ENCODE measurements at regions not wholly inside any gene's neighbourhood (a gene's known extent, or its start where the extent isn't known, plus 50 kb on each side); places are given as distances from the start of the nearest gene placed in this dataset.

- no peak for TF ChIP-seq CTCF (IDR thresholded peaks at IDR 0.05; ENCODE audit: unreplicated experiment)
- H3K4me3 Mint-ChIP-seq = no peak overlapping the region
- H3K4me1 Mint-ChIP-seq = peaks cover 11% of the 10 kb centered on the region
- no peak overlapping the region for H3K27ac Mint-ChIP-seq
- H3K27me3 Mint-ChIP-seq (ENCODE audit: low read depth) = no peaks in the 10 kb centered on the region
- no peak for DNase-seq (ENCODE audit: low spot score in 2 of 2, unreplicated experiment in 2 of 2)
- peaks cover 26% of the 10 kb centered on the region for H3K9me3 Mint-ChIP-seq
- H3K36me3 Mint-ChIP-seq = no peaks in the 10 kb centered on the region
Measured at GRCh38 chr7:7108931-7109330, 73.4 kb upstream of the C1GALT1 start.

GRCh38 chr7:7109934-7110333, 72.4 kb upstream of the C1GALT1 start:
- no peaks in the 10 kb centered on the region for H3K36me3 Mint-ChIP-seq
- no peak for TF ChIP-seq CTCF (IDR thresholded peaks at IDR 0.05; ENCODE audit: unreplicated experiment)
- H3K27me3 Mint-ChIP-seq (ENCODE audit: low read depth) = no peaks in the 10 kb centered on the region
- H3K4me3 Mint-ChIP-seq = no peak overlapping the region
- peaks cover 1% of the 10 kb centered on the region for H3K4me1 Mint-ChIP-seq
- no peak for DNase-seq (ENCODE audit: low spot score in 2 of 2, unreplicated experiment in 2 of 2)
- H3K9me3 Mint-ChIP-seq = peaks cover 26% of the 10 kb centered on the region
- H3K27ac Mint-ChIP-seq = no peak overlapping the region

DNA sequence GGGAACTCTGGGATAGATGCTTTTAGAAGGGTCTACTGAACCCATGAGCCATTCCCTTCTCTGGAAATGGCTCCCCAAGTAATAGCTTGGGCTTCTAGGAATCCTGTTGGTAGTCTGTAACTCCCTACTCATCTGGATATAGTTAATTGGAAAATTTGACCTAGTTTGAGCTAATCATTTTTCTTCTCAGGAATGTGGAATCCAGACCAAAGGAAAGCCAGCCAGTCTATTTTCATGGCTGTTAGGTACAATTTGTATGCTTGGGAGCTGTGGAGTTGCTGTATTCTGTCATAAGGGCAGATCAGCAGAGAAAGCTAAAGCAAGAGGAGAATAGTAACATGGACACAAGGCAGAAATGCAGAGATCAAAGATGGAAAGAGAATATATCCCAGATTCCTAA, 71.6 kb upstream of the C1GALT1 start:
- H3K4me1 Mint-ChIP-seq = no peaks in the 10 kb centered on the region
- H3K27me3 Mint-ChIP-seq (ENCODE audit: low read depth) = no peaks in the 10 kb centered on the region
- H3K4me3 Mint-ChIP-seq = no peak overlapping the region
- no peak overlapping the region for H3K27ac Mint-ChIP-seq
- TF ChIP-seq CTCF (IDR thresholded peaks at IDR 0.05; ENCODE audit: unreplicated experiment) = no peak
- DNase-seq (ENCODE audit: low spot score in 2 of 2, unreplicated experiment in 2 of 2) = no peak
- peaks cover 26% of the 10 kb centered on the region for H3K9me3 Mint-ChIP-seq
- H3K36me3 Mint-ChIP-seq = no peaks in the 10 kb centered on the region

- peaks cover 24% of the 10 kb centered on the region for H3K9me3 Mint-ChIP-seq
- H3K4me1 Mint-ChIP-seq = no peaks in the 10 kb centered on the region
- no peak overlapping the region for H3K27ac Mint-ChIP-seq
- no peak for DNase-seq (ENCODE audit: low spot score in 2 of 2, unreplicated experiment in 2 of 2)
- H3K36me3 Mint-ChIP-seq = no peaks in the 10 kb centered on the region
- no peak for TF ChIP-seq CTCF (IDR thresholded peaks at IDR 0.05; ENCODE audit: unreplicated experiment)
- H3K4me3 Mint-ChIP-seq = no peak overlapping the region
- H3K27me3 Mint-ChIP-seq (ENCODE audit: low read depth) = no peaks in the 10 kb centered on the region
Measured at GRCh38 chr7:7112868-7113267, 69.5 kb upstream of the C1GALT1 start.

DNA sequence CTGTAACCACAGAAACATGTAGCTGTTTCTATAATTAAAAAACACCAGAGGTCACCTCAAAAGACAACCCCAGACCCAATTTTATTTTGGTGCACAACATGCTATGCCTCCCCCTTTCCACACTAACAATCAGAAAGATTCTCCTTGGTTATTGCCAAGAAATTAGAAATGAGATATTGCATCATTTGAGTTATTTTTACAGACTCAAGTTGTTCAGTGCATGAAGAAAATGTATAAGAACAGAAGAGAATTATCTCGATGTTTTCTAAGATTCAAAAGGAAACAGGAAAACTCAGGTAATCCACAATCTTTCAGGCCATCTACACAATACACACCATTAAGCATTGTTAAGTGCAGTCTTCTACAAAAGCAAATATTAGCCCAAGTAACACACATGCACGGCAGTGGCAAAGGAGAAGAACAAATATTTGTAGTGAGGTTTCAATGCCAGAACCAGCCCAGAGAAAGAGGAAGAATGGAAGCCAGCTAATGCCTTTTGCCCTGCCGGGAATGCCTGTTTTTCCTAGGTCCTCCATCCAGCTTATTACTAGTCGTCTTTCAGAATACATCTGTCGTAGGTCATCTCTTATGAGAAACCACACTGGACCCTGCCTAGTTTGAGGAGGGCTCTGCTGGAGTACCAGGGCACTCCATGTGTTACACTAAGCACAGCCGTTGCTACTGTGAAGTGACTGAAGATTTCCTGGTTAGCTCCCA, 67.6 kb upstream of the C1GALT1 start:
- Mint-ChIP-seq H3K27me3 (ENCODE audit: low read depth) (no peaks in the 10 kb centered on the region), H3K27ac (no peak overlapping the region), H3K4me3 (no peak overlapping the region)

More for the DNA sequence above, 67.6 kb upstream of the C1GALT1 start:
- Mint-ChIP-seq H3K4me1 (peaks cover 3% of the 10 kb centered on the region), H3K36me3 (no peaks in the 10 kb centered on the region), H3K9me3 (peaks cover 13% of the 10 kb centered on the region)
- DNase-seq (ENCODE audit: low spot score in 2 of 2, unreplicated experiment in 2 of 2) = no peak
- no peak for TF ChIP-seq CTCF (IDR thresholded peaks at IDR 0.05; ENCODE audit: unreplicated experiment)

Measured in mesothelial cell of epicardium (in vitro differentiated cells).